H1 (cell line): ENCODE measurements at regions not wholly inside any gene's neighbourhood (a gene's known extent, or its start where the extent isn't known, plus 50 kb on each side); places are given as distances from the start of the nearest gene placed in this dataset.

ENCODE experiments used
- CTCF ChIA-PET: fragments of 300-600 bp; sonication (Branson Sonifier 250); formaldehyde crosslinking; loops from one replicate; lab custom pipeline; 2021; ENCODE audit not compliant: partially characterized antibody; lab: Charles Lee
- POLR2A ChIA-PET: fragments of 300-600 bp; sonication (Branson Sonifier 250); formaldehyde crosslinking; loops from one replicate; lab custom pipeline; 2021; ENCODE audit warnings: inconsistent platforms; ENCODE audit not compliant: partially characterized antibody; lab: Charles Lee
- DNase-seq, 2 experiments: peaks; one replicate each; pipeline versions ENCODE4 v3.0.0 to v3.0.0-alpha.2; 2010 to 2022; ENCODE audit warnings: low spot score in 2 of 2, low read depth in 1 of 2, mixed read lengths in 1 of 2
- FAIRE-seq: peaks from 2 replicates; lab custom pipeline; 2011; peaks lifted over from hg19 to GRCh38; lab: Jason Lieb, UNC
- H2AFZ ChIP-seq: 2 replicates; pipeline ENCODE4 v1.8.1; 2012; ENCODE audit warnings: low read length, inconsistent platforms
- H2AK5ac ChIP-seq: 2 replicates; pipeline ENCODE4 v1.6.1; 2013; ENCODE audit warnings: low read depth, low read length
- H2BK120ac ChIP-seq: replicated peaks from 2 replicates; pipeline ENCODE3; 2013; ENCODE audit warnings: low read depth, low read length, inconsistent platforms
- H2BK12ac ChIP-seq: 2 replicates; pipeline ENCODE4 v1.6.1; 2013; ENCODE audit warnings: low read depth, low read length
- H2BK15ac ChIP-seq: 2 replicates; pipeline ENCODE4 v1.6.1; 2013; ENCODE audit warnings: low read length
- H2BK20ac ChIP-seq: 2 replicates; pipeline ENCODE4 v1.6.1; 2013; ENCODE audit warnings: low read length
- H2BK5ac ChIP-seq: 2 replicates; pipeline ENCODE4 v1.6.1; 2013; ENCODE audit warnings: low read depth, low read length
- H3K14ac ChIP-seq: 2 replicates; pipeline ENCODE4 v1.6.1; 2013; ENCODE audit warnings: inconsistent platforms; ENCODE audit not compliant: insufficient read length
- H3K18ac ChIP-seq: 2 replicates; pipeline ENCODE4 v1.6.1; 2013; ENCODE audit warnings: low read length; ENCODE audit errors: extremely low read depth
- H3K23ac ChIP-seq: 2 replicates; pipeline ENCODE4 v1.6.1; 2013; ENCODE audit warnings: inconsistent platforms; ENCODE audit not compliant: insufficient read length
- H3K23me2 ChIP-seq: 2 replicates; pipeline ENCODE4 v1.6.1; 2013; ENCODE audit warnings: low read depth, low read length
- H3K27ac ChIP-seq: 2 replicates; pipeline ENCODE4 v1.6.1; 2011; ENCODE audit warnings: low read depth, low read length, inconsistent platforms
- H3K27me3 ChIP-seq, 4 experiments: replicated peaks in 1 of 4; 1 replicate in 1 of 4; 2 replicates in 3 of 4; pipeline versions ENCODE4 v1.6.1 to v1.8.1; 2011 to 2013; ENCODE audit warnings: low read length in 3 of 4, mild to moderate bottlenecking in 3 of 4, inconsistent platforms in 2 of 4, mixed read lengths in 2 of 4, moderate library complexity in 1 of 4; ENCODE audit not compliant: control insufficient read depth in 3 of 4, insufficient read depth in 3 of 4; ENCODE audit errors: extremely low read depth in 1 of 4
- H3K36me3 ChIP-seq, 4 experiments: 2 replicates each; pipeline versions ENCODE4 v1.6.1 to v1.8.1; 2011 to 2013; ENCODE audit warnings: mild to moderate bottlenecking in 4 of 4, low read length in 3 of 4, moderate library complexity in 2 of 4, control low read depth in 1 of 4, inconsistent platforms in 1 of 4; ENCODE audit not compliant: insufficient read depth in 4 of 4, control insufficient read depth in 2 of 4
- H3K4ac ChIP-seq: replicated peaks from 2 replicates; pipeline ENCODE3; 2013; ENCODE audit warnings: low read length, low read depth, mixed read lengths, inconsistent platforms; ENCODE audit not compliant: insufficient read length
- H3K4me1 ChIP-seq, 4 experiments: replicated peaks in 1 of 4; 1 replicate in 1 of 4; 2 replicates in 3 of 4; pipeline versions ENCODE4 v1.6.1 to v1.8.1; 2011 to 2013; ENCODE audit warnings: low read length in 3 of 4, inconsistent platforms in 2 of 4, mixed read lengths in 1 of 4; ENCODE audit not compliant: insufficient read depth in 4 of 4, control insufficient read depth in 3 of 4
- H3K4me2 ChIP-seq, 2 experiments: 2 replicates each; pipeline versions ENCODE4 v1.6.1 to v1.8.1; 2011 to 2013; ENCODE audit warnings: low read depth in 2 of 2, low read length in 2 of 2, control low read depth in 1 of 2, inconsistent platforms in 1 of 2, mild to moderate bottlenecking in 1 of 2; ENCODE audit not compliant: insufficient read depth in 1 of 2
- H3K4me3 ChIP-seq, 4 experiments: fragments of 200-600, 300-600 bp in 1 of 4; sonication (generic), shearing (Covaris generic), sonication (Bioruptor Twin) in 1 of 4; 2 replicates each; pipeline versions ENCODE4 v1.5.1 to v1.8.1; 2011 to 2016; ENCODE audit warnings: low read length in 4 of 4, low read depth in 3 of 4, control low read depth in 2 of 4, inconsistent platforms in 2 of 4, mild to moderate bottlenecking in 2 of 4, mixed read lengths in 1 of 4, moderate library complexity in 1 of 4; ENCODE audit not compliant: insufficient read depth in 2 of 4; ENCODE audit errors: extremely low read depth in 1 of 4
- H3K56ac ChIP-seq: replicated peaks from 2 replicates; pipeline ENCODE3; 2013; ENCODE audit warnings: low read depth, mild to moderate bottlenecking, mixed read lengths, low read length, inconsistent platforms; ENCODE audit not compliant: insufficient read length
- H3K79me1 ChIP-seq: 2 replicates; pipeline ENCODE4 v1.6.1; 2013; ENCODE audit warnings: low read depth, low read length, control low read depth
- H3K79me2 ChIP-seq, 2 experiments: 2 replicates each; pipeline versions ENCODE4 v1.6.1 to v1.8.1; 2012 to 2013; ENCODE audit warnings: low read length in 2 of 2, mild to moderate bottlenecking in 2 of 2, inconsistent platforms in 1 of 2; ENCODE audit not compliant: insufficient read depth in 2 of 2, control insufficient read depth in 1 of 2
- H3K9ac ChIP-seq, 4 experiments: replicated peaks in 1 of 4; 1 replicate in 1 of 4; 2 replicates in 3 of 4; pipeline versions ENCODE4 v1.6.1 to v1.8.1; 2011 to 2013; ENCODE audit warnings: low read depth in 3 of 4, low read length in 3 of 4, control low read depth in 2 of 4, mild to moderate bottlenecking in 2 of 4, moderate library complexity in 2 of 4, inconsistent platforms in 1 of 4; ENCODE audit errors: extremely low read depth in 1 of 4
- H3K9me3 ChIP-seq, 2 experiments: 2 replicates each; pipeline versions ENCODE4 v1.6.1 to v1.8.1; 2012 to 2013; ENCODE audit warnings: mild to moderate bottlenecking in 2 of 2, moderate library complexity in 2 of 2, control low read depth in 1 of 2, inconsistent platforms in 1 of 2, low read depth in 1 of 2, low read length in 1 of 2, mixed read lengths in 1 of 2; ENCODE audit not compliant: insufficient read depth in 2 of 2
- H4K20me1 ChIP-seq, 2 experiments: replicated peaks in 1 of 2; 2 replicates each; pipeline versions ENCODE3 to v1.8.1; 2011 to 2013; ENCODE audit warnings: inconsistent platforms in 2 of 2, low read length in 2 of 2, mild to moderate bottlenecking in 1 of 2; ENCODE audit not compliant: insufficient read depth in 2 of 2, control insufficient read depth in 1 of 2
- H4K5ac ChIP-seq: 2 replicates; pipeline ENCODE4 v1.6.1; 2013; ENCODE audit warnings: low read length, low read depth, mixed read lengths, inconsistent platforms; ENCODE audit not compliant: insufficient read length
- H4K8ac ChIP-seq: 2 replicates; pipeline ENCODE4 v1.8.0; 2013; ENCODE audit warnings: mild to moderate bottlenecking, moderate library complexity, low read length, inconsistent platforms; ENCODE audit not compliant: insufficient read depth; ENCODE audit errors: extremely low read depth
- H4K91ac ChIP-seq: replicated peaks from 2 replicates; pipeline ENCODE3; 2013; ENCODE audit warnings: low read length, mixed read lengths, inconsistent platforms; ENCODE audit not compliant: insufficient read length
- POLR2A ChIP-seq, 2 experiments: IDR thresholded peaks; 1 replicate in 1 of 2; 2 replicates in 1 of 2; pipeline ENCODE4 v1.6.1; 2011; ENCODE audit warnings: low read depth in 2 of 2, low read length in 2 of 2, mild to moderate bottlenecking in 2 of 2; ENCODE audit errors: control extremely low read depth in 1 of 2
- RXRA ChIP-seq: IDR thresholded peaks from 2 replicates; pipeline ENCODE4 v1.6.1; 2011; ENCODE audit warnings: low read depth, mild to moderate bottlenecking, low read length, moderate library complexity; ENCODE audit not compliant: insufficient read depth
- WGBS, 2 experiments: shearing (Covaris generic) in 1 of 2; methylation state at CpG; one replicate each; pipeline versions ENCODE4 v1.1.6 to v1.1.7; 2013 to 2015; ENCODE audit warnings: low lambda C conversion rate in 2 of 2, mixed read lengths in 2 of 2, inconsistent platforms in 1 of 2, low coverage in 1 of 2, missing lambda C conversion rate in 1 of 2; ENCODE audit not compliant: insufficient replicate concordance in 2 of 2, insufficient coverage in 1 of 2, insufficient read length in 1 of 2; ENCODE audit errors: extremely low coverage in 1 of 2, missing lambda C conversion rate in 1 of 2; 5-methylcytosine and 5-hydroxymethylcytosine counted together
- TF ChIP-seq, protein P1 (sequence below): IDR thresholded peaks from 2 replicates; pipeline ENCODE4 v1.6.1; 2011; ENCODE audit warnings: low read length, improper control_type of control experiment

GRCh38 chr11:116219171-116219635 lies 553.6 kb downstream of the BUD13 start:
- H4K5ac ChIP-seq, result no peak overlapping the region
- no peak overlapping the region for H4K91ac ChIP-seq
- no peak overlapping the region for H2BK12ac ChIP-seq
- no peak overlapping the region for H2AFZ ChIP-seq
- no peak for FAIRE-seq
- H3K4me3 ChIP-seq, result no peak overlapping the region
- no peak overlapping the region for H2BK120ac ChIP-seq
- peaks cover 0 to 2% of the 10 kb centered on the region in 2 experiments for H4K20me1 ChIP-seq
- H3K14ac ChIP-seq, result no peak overlapping the region
- no peak overlapping the region for H3K4ac ChIP-seq
- no peak overlapping the region for H2BK20ac ChIP-seq
- H3K4me2 ChIP-seq, result no peak overlapping the region
- H2AK5ac ChIP-seq, result no peak overlapping the region
- ChIA-PET POLR2A (no interaction called here), CTCF (interaction anchor here (0.7 to 8.1 kb wide), 15 partner anchors 10 to 314 kb away, joined by 3 to 162 read pairs (median 4); no protein-coding TSS in a partner anchor)
- no peaks in the 10 kb centered on the region; a peak in 1 of 7 replicates for H3K27me3 ChIP-seq
- no peak overlapping the region for H3K23ac ChIP-seq
- H3K79me2 ChIP-seq, result no peaks in the 10 kb centered on the region
- no peaks in the 10 kb centered on the region; a peak in 1 of 7 replicates for H3K4me1 ChIP-seq
- H3K9me3 ChIP-seq, result peaks cover 3 to 4% of the 10 kb centered on the region in 2 experiments; a peak in 1 of 4 replicates
- H3K18ac ChIP-seq, result no peak overlapping the region
- H4K8ac ChIP-seq, result no peak overlapping the region
- TF ChIP-seq POLR2A (IDR thresholded peaks at IDR 0.05; ENCODE audit: control extremely low read depth in 1 of 2, low read depth in 2 of 2, low read length in 2 of 2), result no peak
- TF ChIP-seq, protein P1, sequence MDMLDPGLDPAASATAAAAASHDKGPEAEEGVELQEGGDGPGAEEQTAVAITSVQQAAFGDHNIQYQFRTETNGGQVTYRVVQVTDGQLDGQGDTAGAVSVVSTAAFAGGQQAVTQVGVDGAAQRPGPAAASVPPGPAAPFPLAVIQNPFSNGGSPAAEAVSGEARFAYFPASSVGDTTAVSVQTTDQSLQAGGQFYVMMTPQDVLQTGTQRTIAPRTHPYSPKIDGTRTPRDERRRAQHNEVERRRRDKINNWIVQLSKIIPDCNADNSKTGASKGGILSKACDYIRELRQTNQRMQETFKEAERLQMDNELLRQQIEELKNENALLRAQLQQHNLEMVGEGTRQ, result no peak
- TF ChIP-seq RXRA, result no peak
- H3K36me3 ChIP-seq, result no peaks in the 10 kb centered on the region
- H3K27ac ChIP-seq, result no peak overlapping the region
- no peaks in the 10 kb centered on the region for H3K23me2 ChIP-seq
- no peak overlapping the region for H2BK5ac ChIP-seq
- no peaks in the 10 kb centered on the region for H3K79me1 ChIP-seq
- 80% methylated on average over 5 of the region's 5 CpGs; no CpG with 5 or more reads in 1 of the 2 experiments for WGBS, 2 experiments
- DNase-seq, result no peak
- H3K9ac ChIP-seq, result no peak overlapping the region
- no peak overlapping the region for H3K56ac ChIP-seq
- H2BK15ac ChIP-seq, result no peak overlapping the region
